ENCODE measurements at regions not wholly inside any gene's neighbourhood (a gene's known extent, or its start where the extent isn't known, plus 50 kb on each side); places are given as distances from the start of the nearest gene placed in this dataset.

- WGBS, 2 donors = 69 to 77% methylated on average over 5 of the region's 5 CpGs
- no peak for TF ChIP-seq CTCF (IDR thresholded peaks at IDR 0.05)
- intact Hi-C loops (cut with DNase I) = no loop called here
- Histone ChIP-seq H3K4me1 (no peaks in the 10 kb centered on the region), H3K9me3 (no peaks in the 10 kb centered on the region), H3K27ac (no peak overlapping the region), H3K36me3 (no peaks in the 10 kb centered on the region), H3K27me3 (no peaks in the 10 kb centered on the region), H3K4me3 (no peak overlapping the region)
- no peak for DNase-seq
- no peak for FAIRE-seq
- no peak for ATAC-seq
These were observed 87.1 kb upstream of the MAPK10 start for GRCh38 chr4:86446996-86447395.

- Histone ChIP-seq H3K27ac (no peak overlapping the region), H3K9me3 (no peaks in the 10 kb centered on the region), H3K4me3 (no peak overlapping the region), H3K36me3 (no peaks in the 10 kb centered on the region), H3K27me3 (no peaks in the 10 kb centered on the region), H3K4me1 (no peaks in the 10 kb centered on the region)
- ATAC-seq (no peak), FAIRE-seq (no peak), DNase-seq (no peak)
- WGBS, 2 donors = 68 to 85% methylated on average over 9 of the region's 9 CpGs
- intact Hi-C loops (cut with DNase I) = no loop called here
- TF ChIP-seq CTCF (IDR thresholded peaks at IDR 0.05) = no peak
These were observed 89.0 kb upstream of the MAPK10 start for GRCh38 chr4:86448871-86449270.

GRCh38 chr4:86449746-86450588, 90.1 kb upstream of the MAPK10 start:
- H3K4me1 ChIP-seq = no peaks in the 10 kb centered on the region
- intact Hi-C loops (cut with DNase I) = no loop called here
- 73 to 80% methylated on average over 5 of the region's 5 CpGs for WGBS, 2 donors
- no peak for ATAC-seq
- no peak for FAIRE-seq
- no peak for DNase-seq
- no peaks in the 10 kb centered on the region for H3K27me3 ChIP-seq
- no peaks in the 10 kb centered on the region for H3K36me3 ChIP-seq
- TF ChIP-seq CTCF (IDR thresholded peaks at IDR 0.05) = no peak
- H3K9me3 ChIP-seq = no peaks in the 10 kb centered on the region
- no peak overlapping the region for H3K27ac ChIP-seq
- H3K4me3 ChIP-seq = no peak overlapping the region

- H3K9me3 ChIP-seq = no peaks in the 10 kb centered on the region
- no peak for TF ChIP-seq CTCF (IDR thresholded peaks at IDR 0.05)
- no peak overlapping the region for H3K27ac ChIP-seq
- DNase-seq (no peak), FAIRE-seq (no peak), ATAC-seq (no peak)
- no peak overlapping the region for H3K4me3 ChIP-seq
- WGBS, 2 donors = 75 to 82% methylated on average over 3 of the region's 3 CpGs
- no peaks in the 10 kb centered on the region for H3K36me3 ChIP-seq
- intact Hi-C loops (cut with DNase I) = no loop called here
- no peaks in the 10 kb centered on the region for H3K4me1 ChIP-seq
- no peaks in the 10 kb centered on the region for H3K27me3 ChIP-seq
These were observed 91.0 kb upstream of the MAPK10 start for GRCh38 chr4:86450861-86451260.

- H3K27ac ChIP-seq = no peak overlapping the region
- H3K36me3 ChIP-seq = no peaks in the 10 kb centered on the region
- no peaks in the 10 kb centered on the region for H3K27me3 ChIP-seq
- H3K4me1 ChIP-seq = no peaks in the 10 kb centered on the region
- H3K4me3 ChIP-seq = no peak overlapping the region
- intact Hi-C loops (cut with DNase I) = no loop called here
- DNase-seq (no peak), ATAC-seq (peak in 1 of 4 donors; percentile 29), FAIRE-seq (no peak)
- no peaks in the 10 kb centered on the region for H3K9me3 ChIP-seq
- 67 to 68% methylated on average over 7 of the region's 7 CpGs for WGBS, 2 donors
- no peak for TF ChIP-seq CTCF (IDR thresholded peaks at IDR 0.05)
These were observed 91.9 kb upstream of the MAPK10 start for GRCh38 chr4:86451560-86452330.
